IgD-negative memory B cell (primary cell): ENCODE measurements at regions not wholly inside any gene's neighbourhood (a gene's known extent, or its start where the extent isn't known, plus 50 kb on each side); places are given as distances from the start of the nearest gene placed in this dataset.
"Not testable (repeated sequence)": the region's sequence is repeated elsewhere in the genome, so short reads cannot be mapped to it uniquely, and the experiment has no call there.

Experiments used
- H3K27ac Mint-ChIP-seq, 3 donors: one replicate each; pipeline ENCODE4 v1.8.0; 2020 to 2022; ENCODE audit warnings: mild to moderate bottlenecking in 3 of 3, mixed read lengths in 3 of 3, moderate library complexity in 1 of 3
- H3K27me3 Mint-ChIP-seq: one replicate; pipeline ENCODE4 v1.8.0; 2021; ENCODE audit warnings: mixed read lengths
- H3K36me3 Mint-ChIP-seq: one replicate; pipeline ENCODE4 v1.8.0; 2020; ENCODE audit warnings: mild to moderate bottlenecking, mixed read lengths
- H3K4me1 Mint-ChIP-seq, 3 donors: one replicate each; pipeline ENCODE4 v1.8.0; 2020 to 2022; ENCODE audit warnings: mixed read lengths in 3 of 3, mild to moderate bottlenecking in 1 of 3
- H3K4me3 Mint-ChIP-seq, 4 donors: one replicate each; pipeline ENCODE4 v1.8.0; 2020 to 2022; ENCODE audit warnings: mild to moderate bottlenecking in 4 of 4, mixed read lengths in 4 of 4, moderate library complexity in 3 of 4
- H3K9me3 Mint-ChIP-seq, 3 donors: one replicate each; pipeline ENCODE4 v1.8.0; 2020 to 2021; ENCODE audit warnings: mixed read lengths in 3 of 3, mild to moderate bottlenecking in 1 of 3

DNA sequence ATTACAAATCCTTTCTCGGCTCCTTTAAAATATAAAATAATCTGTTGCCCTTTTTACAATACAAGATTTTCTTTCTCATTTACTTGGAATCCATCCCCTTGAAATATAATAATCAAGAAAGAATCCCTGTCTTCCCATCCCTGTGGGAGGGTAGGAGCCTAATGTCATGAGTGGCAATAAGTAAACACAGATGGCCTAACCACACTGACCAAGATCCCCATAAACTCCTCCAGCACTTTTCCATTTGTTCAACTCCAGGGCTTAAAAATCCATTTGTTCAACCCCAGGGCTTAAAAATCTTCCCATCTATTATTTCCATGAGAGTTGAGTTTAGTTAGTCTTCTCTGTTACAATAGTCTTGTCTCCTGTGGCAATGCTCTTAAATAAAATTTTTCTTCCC is 297.6 kb downstream of the CDH7 start:
- Mint-ChIP-seq H3K27me3 (no peaks in the 10 kb centered on the region), H3K9me3 (peaks cover 0 to 3% (median 2%) of the 10 kb centered on the region in 3 donors)

DNA sequence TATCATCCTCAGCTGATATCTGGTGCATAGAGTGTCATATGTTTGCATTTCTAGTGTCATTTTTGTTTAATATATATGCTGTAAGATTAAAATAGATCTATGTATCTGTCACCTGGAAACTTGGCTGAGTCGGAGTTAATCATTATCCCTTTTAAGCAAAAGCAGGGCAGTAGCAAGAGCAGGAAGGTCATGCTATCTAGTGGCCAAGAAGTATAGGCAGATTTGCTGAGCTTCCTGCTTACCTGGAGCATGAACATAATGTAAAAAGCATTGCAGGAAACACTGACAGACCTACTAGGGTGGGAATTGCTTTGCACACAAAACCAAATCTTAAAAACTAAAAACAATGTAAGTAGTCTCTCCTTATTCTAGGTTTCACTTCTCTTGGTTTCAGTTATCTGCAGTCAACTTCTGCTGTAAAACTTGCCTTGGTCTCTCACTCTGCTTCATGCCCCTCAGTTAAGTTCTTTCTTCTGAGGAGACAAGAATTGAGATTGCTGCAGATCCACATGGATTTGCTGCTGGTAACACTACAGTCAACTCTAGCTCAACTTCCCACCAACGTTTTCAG is 295.3 kb downstream of the CDH7 start:
- Mint-ChIP-seq H3K9me3 (peaks cover 0 to 8% (median 2%) of the 10 kb centered on the region in 3 donors), H3K4me1 (no peaks in the 10 kb centered on the region), H3K4me3 (no peak overlapping the region), H3K36me3 (no peaks in the 10 kb centered on the region), H3K27me3 (no peaks in the 10 kb centered on the region), H3K27ac (no peak overlapping the region)

More for the DNA sequence above, 297.6 kb downstream of the CDH7 start:
- Mint-ChIP-seq H3K27ac (no peak overlapping the region), H3K36me3 (no peaks in the 10 kb centered on the region), H3K4me3 (no peak overlapping the region), H3K4me1 (peaks cover 0 to 2% (median 0%) of the 10 kb centered on the region in 3 donors)

- H3K4me3 Mint-ChIP-seq = no peak overlapping the region
- no peaks in the 10 kb centered on the region for H3K36me3 Mint-ChIP-seq
Observed at GRCh38 chr18:66043009-66043408, 292.2 kb downstream of the CDH7 start.

DNA sequence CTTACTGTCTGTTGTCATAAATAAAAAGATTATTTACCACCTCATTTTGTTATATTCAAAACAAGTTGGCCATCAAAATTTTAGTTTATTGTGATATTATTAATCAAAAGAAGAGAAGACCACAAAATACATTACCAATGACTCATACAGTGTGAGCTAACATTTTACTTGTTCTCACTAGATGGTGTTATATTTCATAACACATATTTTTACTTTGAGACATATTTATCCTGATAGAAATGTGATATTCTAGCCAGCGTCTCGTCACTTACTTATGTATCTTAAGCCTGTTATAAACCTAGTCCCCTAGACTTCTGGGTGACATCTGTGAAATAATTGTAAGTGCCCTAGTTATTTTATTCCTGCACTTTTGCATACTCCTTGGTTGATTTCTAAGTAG is 263.2 kb downstream of the CDH7 start:
- Mint-ChIP-seq H3K27ac (no peak overlapping the region), H3K4me1 (no peaks in the 10 kb centered on the region), H3K9me3 (peaks cover 0 to 3% (median 2%) of the 10 kb centered on the region in 3 donors), H3K4me3 (no peak overlapping the region), H3K27me3 (no peaks in the 10 kb centered on the region), H3K36me3 (no peaks in the 10 kb centered on the region)

More at GRCh38 chr18:66043009-66043408, 292.2 kb downstream of the CDH7 start:
- Mint-ChIP-seq H3K4me1 (no peaks in the 10 kb centered on the region), H3K27me3 (no peaks in the 10 kb centered on the region), H3K27ac (no peak overlapping the region), H3K9me3 (peaks cover 0 to 8% (median 0%) of the 10 kb centered on the region in 3 donors)

DNA sequence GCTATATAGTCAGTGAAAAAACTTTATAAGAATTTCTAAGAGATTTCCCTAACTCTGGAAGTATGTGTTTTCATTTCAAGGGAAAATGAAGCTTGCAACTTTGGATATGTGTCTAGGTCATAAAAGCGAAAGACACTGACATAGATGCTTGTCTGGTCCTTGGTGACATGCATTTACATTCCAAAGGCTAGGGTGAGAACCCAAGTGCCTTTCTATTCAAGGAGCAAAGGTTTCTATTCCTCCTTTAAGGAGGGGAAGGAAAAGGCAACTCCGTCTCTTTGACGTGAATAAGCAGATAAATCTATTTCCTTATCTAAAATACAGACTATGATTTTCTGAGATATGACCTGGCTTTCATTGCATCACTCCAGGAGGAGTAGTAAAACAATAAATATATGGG is 261.1 kb downstream of the CDH7 start:
- Mint-ChIP-seq H3K4me1 (no peaks in the 10 kb centered on the region), H3K27me3 (no peaks in the 10 kb centered on the region), H3K9me3 (peaks cover 0 to 6% (median 0%) of the 10 kb centered on the region in 3 donors), H3K36me3 (no peaks in the 10 kb centered on the region), H3K4me3 (no peak overlapping the region), H3K27ac (no peak overlapping the region)

DNA sequence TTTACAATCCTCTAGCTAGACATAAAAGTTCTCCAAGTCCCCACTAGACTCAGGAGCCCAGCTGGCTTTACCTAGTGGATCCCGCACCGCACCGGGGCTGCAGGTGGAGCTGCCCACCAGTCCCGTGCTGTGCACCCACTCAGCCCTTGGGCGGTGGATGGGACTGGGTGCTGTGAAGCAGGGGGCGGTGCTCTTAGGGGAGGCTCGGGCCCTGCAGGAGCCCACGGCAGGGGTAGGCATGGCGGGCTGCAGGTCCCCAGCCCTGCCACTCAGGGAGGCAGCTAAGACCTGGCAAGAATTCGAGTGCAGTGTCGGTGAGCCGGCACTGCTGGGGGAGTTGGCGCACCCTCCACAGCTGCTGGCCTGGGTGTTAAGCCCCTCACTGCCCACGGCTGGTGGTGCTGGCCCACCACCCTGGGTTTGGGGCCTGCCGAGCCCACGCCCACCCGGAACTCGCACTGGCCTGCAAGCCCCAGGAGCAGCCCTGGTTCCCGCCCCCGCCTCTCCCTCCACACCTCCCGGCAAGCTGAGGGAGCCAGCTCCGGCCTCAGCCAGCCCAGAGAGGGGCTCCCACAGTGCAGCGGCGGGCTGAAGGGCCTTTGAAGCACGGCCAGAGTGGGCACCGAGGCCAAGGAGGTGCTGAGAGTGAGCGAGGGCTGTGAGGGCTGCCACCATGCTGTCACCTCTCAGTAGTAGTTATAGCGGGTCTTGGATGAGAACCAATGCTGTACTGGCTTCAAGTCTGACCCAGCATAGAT is 255.2 kb downstream of the CDH7 start:
- Mint-ChIP-seq H3K27me3 (no peaks in the 10 kb centered on the region), H3K27ac (no peak overlapping the region), H3K4me1 (no peaks in the 10 kb centered on the region), H3K9me3 (peaks cover 0 to 7% (median 0%) of the 10 kb centered on the region in 3 donors), H3K4me3 (no peak overlapping the region), H3K36me3 (no peaks in the 10 kb centered on the region)

DNA sequence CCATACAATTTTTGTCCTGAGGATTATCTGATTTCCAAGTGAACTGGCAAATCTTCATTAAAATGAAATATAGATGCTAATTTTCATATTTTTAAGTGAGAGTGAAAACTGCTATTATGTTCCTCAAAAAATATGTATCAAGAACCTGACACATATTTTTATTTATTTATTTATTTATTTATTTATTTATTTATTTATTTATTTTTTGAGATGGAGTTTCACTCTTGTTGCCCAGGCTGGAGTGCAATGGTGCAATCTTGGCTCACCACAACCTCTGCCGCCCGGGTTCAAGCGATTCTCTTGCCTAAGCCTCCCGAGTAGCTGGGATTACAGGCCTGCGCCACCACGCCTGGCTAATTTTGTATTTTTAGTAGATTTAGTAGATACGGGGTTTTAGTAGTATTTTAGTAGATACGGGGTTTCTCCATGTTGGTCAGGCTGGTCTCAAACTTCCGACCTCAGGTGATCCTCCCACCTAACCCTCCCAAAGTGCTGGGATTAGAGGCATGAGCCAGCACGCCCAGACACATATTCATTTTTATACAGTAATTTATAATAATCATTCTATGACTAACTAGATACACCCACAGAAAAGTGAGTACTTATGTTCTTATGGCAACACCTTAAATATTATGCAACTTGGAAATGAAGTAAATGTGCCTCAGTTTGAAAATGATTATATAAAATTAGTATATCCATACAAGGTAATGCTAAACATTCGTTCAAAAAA is 248.3 kb downstream of the CDH7 start:
- H3K4me3 Mint-ChIP-seq, H3K27ac Mint-ChIP-seq, H3K4me1 Mint-ChIP-seq, H3K9me3 Mint-ChIP-seq, H3K36me3 Mint-ChIP-seq, H3K27me3 Mint-ChIP-seq: not testable (repeated sequence)

DNA sequence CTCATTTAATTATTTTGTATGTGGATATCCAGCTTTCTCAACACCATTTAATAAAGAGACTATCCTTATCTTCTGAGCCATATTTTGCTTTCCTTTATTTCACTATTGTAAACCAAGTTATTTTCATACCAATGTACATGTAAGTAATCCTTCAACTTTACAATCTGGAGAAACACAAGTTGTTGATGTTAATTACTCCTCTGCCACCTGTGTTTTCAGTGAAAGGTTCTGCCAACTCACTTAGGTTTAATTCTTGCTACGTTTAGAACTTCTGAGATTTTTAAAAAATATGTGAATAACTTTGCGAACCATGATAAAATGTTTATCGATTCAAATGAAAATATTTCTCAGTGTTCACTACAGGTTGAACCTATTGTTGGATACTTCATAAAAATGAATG is 244.4 kb downstream of the CDH7 start:
- Mint-ChIP-seq H3K27ac (no peak overlapping the region), H3K36me3 (peaks cover 1% of the 10 kb centered on the region), H3K4me1 (no peaks in the 10 kb centered on the region), H3K4me3 (no peak overlapping the region), H3K27me3 (no peaks in the 10 kb centered on the region), H3K9me3 (peaks cover 0 to 2% (median 0%) of the 10 kb centered on the region in 3 donors)

DNA sequence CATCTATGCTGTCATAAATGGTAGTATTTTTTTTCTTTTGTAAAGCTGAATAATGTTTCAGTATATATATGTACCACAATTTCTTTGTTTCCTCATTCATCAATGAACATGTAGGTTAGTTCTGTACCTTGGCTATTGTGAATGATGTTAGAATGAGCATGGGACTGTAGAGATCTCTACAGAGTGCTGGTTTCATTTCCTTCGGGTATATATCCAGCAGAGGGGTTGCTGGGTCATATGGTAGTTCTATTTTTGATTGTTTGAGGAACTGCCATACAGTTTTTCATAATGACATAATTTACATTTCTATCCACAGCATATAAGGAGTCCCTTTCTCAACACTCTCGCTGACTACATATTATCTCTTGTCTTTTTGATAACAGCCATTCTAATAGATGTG is 243.5 kb downstream of the CDH7 start:
- Mint-ChIP-seq H3K4me1 (no peaks in the 10 kb centered on the region), H3K27me3 (no peaks in the 10 kb centered on the region), H3K4me3 (no peak overlapping the region), H3K9me3 (peaks cover 0 to 2% (median 0%) of the 10 kb centered on the region in 3 donors), H3K36me3 (peaks cover 1% of the 10 kb centered on the region), H3K27ac (no peak overlapping the region)

GRCh38 chr18:65990944-65991708 is 240.3 kb downstream of the CDH7 start:
- H3K4me3 Mint-ChIP-seq = no peak overlapping the region
- peaks cover 1% of the 10 kb centered on the region for H3K36me3 Mint-ChIP-seq
- H3K27ac Mint-ChIP-seq = no peak overlapping the region
- no peaks in the 10 kb centered on the region for H3K4me1 Mint-ChIP-seq
- peaks cover 0 to 2% (median 0%) of the 10 kb centered on the region in 3 donors for H3K9me3 Mint-ChIP-seq
- H3K27me3 Mint-ChIP-seq = no peaks in the 10 kb centered on the region

- Mint-ChIP-seq H3K4me1 (no peaks in the 10 kb centered on the region), H3K36me3 (peaks cover 1% of the 10 kb centered on the region), H3K4me3 (no peak overlapping the region)
Observed at GRCh38 chr18:65990174-65990690, 239.4 kb downstream of the CDH7 start.

GRCh38 chr18:65988972-65989371 is 238.2 kb downstream of the CDH7 start:
- H3K4me1 Mint-ChIP-seq = no peaks in the 10 kb centered on the region
- H3K27ac Mint-ChIP-seq = no peak overlapping the region
- H3K36me3 Mint-ChIP-seq = peaks cover 1% of the 10 kb centered on the region
- H3K4me3 Mint-ChIP-seq = no peak overlapping the region
- H3K9me3 Mint-ChIP-seq = peaks cover 0 to 2% (median 0%) of the 10 kb centered on the region in 3 donors
- no peaks in the 10 kb centered on the region for H3K27me3 Mint-ChIP-seq

More at GRCh38 chr18:65990174-65990690, 239.4 kb downstream of the CDH7 start:
- H3K27me3 Mint-ChIP-seq = no peaks in the 10 kb centered on the region
- peaks cover 0 to 2% (median 0%) of the 10 kb centered on the region in 3 donors for H3K9me3 Mint-ChIP-seq
- no peak overlapping the region for H3K27ac Mint-ChIP-seq

GRCh38 chr18:65988386-65988785 is 237.6 kb downstream of the CDH7 start:
- H3K36me3 Mint-ChIP-seq = peaks cover 1% of the 10 kb centered on the region
- H3K9me3 Mint-ChIP-seq = peaks cover 0 to 1% (median 0%) of the 10 kb centered on the region in 3 donors
- no peak overlapping the region for H3K27ac Mint-ChIP-seq
- H3K4me1 Mint-ChIP-seq = no peaks in the 10 kb centered on the region
- H3K4me3 Mint-ChIP-seq = no peak overlapping the region
- H3K27me3 Mint-ChIP-seq = no peaks in the 10 kb centered on the region

DNA sequence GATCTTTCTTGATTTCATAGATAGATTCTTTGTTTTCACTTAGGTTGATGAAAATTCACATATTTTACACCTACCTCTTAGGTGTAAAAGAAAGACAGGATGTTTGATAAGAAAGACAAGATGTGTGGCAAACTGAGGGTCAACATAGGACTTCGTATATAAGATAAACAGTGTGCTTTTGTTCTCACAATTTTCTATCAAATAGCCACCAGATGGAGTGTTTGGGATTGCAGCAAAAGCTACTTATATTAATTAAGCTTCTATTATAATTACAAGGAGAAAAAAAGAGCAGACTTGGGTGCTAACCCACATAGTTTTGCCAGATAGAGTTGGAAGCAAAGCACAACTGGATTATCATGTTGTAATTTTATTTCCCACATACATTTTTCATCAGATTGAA is 232.9 kb downstream of the CDH7 start:
- no peak overlapping the region for H3K4me3 Mint-ChIP-seq
- H3K9me3 Mint-ChIP-seq = peaks cover 2 to 11% (median 2%) of the 10 kb centered on the region in 3 donors
- H3K27me3 Mint-ChIP-seq = no peaks in the 10 kb centered on the region
- no peaks in the 10 kb centered on the region for H3K4me1 Mint-ChIP-seq
- H3K27ac Mint-ChIP-seq = no peak overlapping the region
- no peaks in the 10 kb centered on the region for H3K36me3 Mint-ChIP-seq

DNA sequence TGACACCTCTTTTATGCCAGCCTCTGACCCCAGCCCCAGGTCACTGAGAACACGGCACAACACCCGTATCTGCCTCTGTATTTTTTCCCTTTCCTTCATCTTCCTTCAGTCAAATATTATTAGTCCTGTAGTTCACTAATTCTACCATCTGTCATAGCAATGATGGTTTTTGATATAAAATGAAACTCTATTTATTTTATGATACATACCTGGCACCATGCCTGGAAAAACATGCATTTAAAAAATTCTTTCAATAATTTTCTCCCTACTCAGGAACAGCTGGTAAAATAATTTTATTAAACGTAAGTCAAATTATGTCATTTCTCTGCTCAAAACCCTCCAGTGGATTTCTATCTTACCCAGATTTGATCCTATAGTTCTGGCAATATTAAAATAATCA is 224.7 kb downstream of the CDH7 start:
- peaks cover 3 to 5% (median 4%) of the 10 kb centered on the region in 3 donors for H3K9me3 Mint-ChIP-seq

More for the DNA sequence above, 224.7 kb downstream of the CDH7 start:
- H3K36me3 Mint-ChIP-seq = no peaks in the 10 kb centered on the region
- H3K4me3 Mint-ChIP-seq = no peak overlapping the region
- no peaks in the 10 kb centered on the region for H3K27me3 Mint-ChIP-seq
- no peak overlapping the region for H3K27ac Mint-ChIP-seq
- no peaks in the 10 kb centered on the region for H3K4me1 Mint-ChIP-seq
